Neural cell (in vitro differentiated cells): ENCODE measurements at regions not wholly inside any gene's neighbourhood (a gene's known extent, or its start where the extent isn't known, plus 50 kb on each side); places are given as distances from the start of the nearest gene placed in this dataset.

Experiments
- H2AFZ ChIP-seq: fragments of 200-600, 300-800 bp; sonication (generic), shearing (Covaris generic); 2 replicates; pipeline ENCODE4 v1.6.0; 2014; ENCODE audit warnings: low read depth, mild to moderate bottlenecking, antibody characterized with exemption, low read length, moderate library complexity
- H3F3A ChIP-seq: fragments of 200-600 bp; shearing (Covaris generic); 2 replicates; pipeline ENCODE4 v1.6.1; 2016; ENCODE audit warnings: mild to moderate bottlenecking, moderate library complexity, mixed read lengths, antibody characterized with exemption, low read length; ENCODE audit not compliant: insufficient read depth, poor library complexity, severe bottlenecking
- H3K27ac ChIP-seq: fragments of 200-600, 300-800 bp; sonication (generic), shearing (Covaris generic); 2 replicates; pipeline ENCODE4 v1.5.1; 2014; ENCODE audit warnings: mild to moderate bottlenecking, low read length, moderate library complexity
- H3K27me3 ChIP-seq: fragments of 300-800, 200-600 bp; sonication (generic), shearing (Covaris generic); 2 replicates; pipeline ENCODE4 v1.6.0; 2014; ENCODE audit warnings: mild to moderate bottlenecking, low read depth, low read length, moderate library complexity; ENCODE audit not compliant: insufficient read depth
- H3K36me3 ChIP-seq: fragments of 300-800, 200-600 bp; sonication (generic), shearing (Covaris generic); 2 replicates; pipeline ENCODE4 v1.5.1; 2014; ENCODE audit warnings: mild to moderate bottlenecking, antibody characterized with exemption, low read length, moderate library complexity; ENCODE audit not compliant: insufficient read depth
- H3K4me2 ChIP-seq: fragments of 300-800, 200-600 bp; sonication (generic), shearing (Covaris generic); 2 replicates; pipeline ENCODE4 v1.6.0; 2014; ENCODE audit warnings: mild to moderate bottlenecking, low read length
- H3K4me3 ChIP-seq: fragments of 300-800, 200-600 bp; sonication (generic), shearing (Covaris generic); 2 replicates; pipeline ENCODE4 v1.5.1; 2014; ENCODE audit warnings: mild to moderate bottlenecking, low read length, moderate library complexity
- H3K79me2 ChIP-seq: fragments of 200-600 bp; shearing (Covaris generic); replicated peaks from 2 replicates; pipeline ENCODE4 v1.6.0; 2014; ENCODE audit warnings: mild to moderate bottlenecking, low read length, moderate library complexity; ENCODE audit not compliant: insufficient read depth
- H3K9ac ChIP-seq: fragments of 300-800, 200-600 bp; sonication (generic), shearing (Covaris generic); 2 replicates; pipeline ENCODE4 v1.6.1; 2016; ENCODE audit warnings: mild to moderate bottlenecking, low read length, mixed read lengths
- H3K9me2 ChIP-seq: fragments of 200-600 bp; shearing (Covaris generic); 2 replicates; pipeline ENCODE4 v1.6.1; 2016; ENCODE audit warnings: mild to moderate bottlenecking, low read length, mixed read lengths; ENCODE audit not compliant: insufficient read depth
- H3K9me3 ChIP-seq: fragments of 200-600, 300-800 bp; sonication (generic), shearing (Covaris generic); 2 replicates; pipeline ENCODE4 v1.6.1; 2016; ENCODE audit warnings: mild to moderate bottlenecking, mixed run types, low read length, moderate library complexity, mixed read lengths
- H4K20me1 ChIP-seq: fragments of 200-600 bp; shearing (Covaris generic); 2 replicates; pipeline ENCODE4 v1.6.1; 2016; ENCODE audit warnings: mild to moderate bottlenecking, mixed run types; ENCODE audit not compliant: insufficient read depth
- EP300 ChIP-seq: fragments of 450-650 bp; conservative IDR thresholded peaks from 2 replicates; pipeline ENCODE4 v1.6.1; 2014; ENCODE audit warnings: antibody characterized with exemption, mild to moderate bottlenecking, moderate library complexity; ENCODE audit not compliant: poor library complexity, severe bottlenecking
- EZH2 ChIP-seq: fragments of 200-600, 300-800 bp; shearing (Covaris generic), sonication (generic); IDR thresholded peaks from 2 replicates; pipeline ENCODE4 v1.6.1; 2014; ENCODE audit warnings: antibody characterized with exemption, low read length, borderline replicate concordance, mild to moderate bottlenecking; ENCODE audit not compliant: insufficient read depth, poor library complexity, severe bottlenecking
- MXI1 ChIP-seq: fragments of 450-650 bp; conservative IDR thresholded peaks from 2 replicates; pipeline ENCODE4 v1.6.1; 2014; ENCODE audit warnings: antibody characterized with exemption, mild to moderate bottlenecking; ENCODE audit not compliant: poor library complexity, severe bottlenecking
- POLR2AphosphoS5 ChIP-seq: IDR thresholded peaks from 2 replicates; pipeline ENCODE4 v1.6.1; 2012
- RAD21 ChIP-seq: fragments of 450-650 bp; conservative IDR thresholded peaks from 2 replicates; pipeline ENCODE4 v1.6.1; 2014; ENCODE audit warnings: antibody characterized with exemption, mild to moderate bottlenecking, moderate library complexity
- SMC3 ChIP-seq: fragments of 450-650 bp; conservative IDR thresholded peaks from 2 replicates; pipeline ENCODE4 v1.6.1; 2014; ENCODE audit warnings: antibody characterized with exemption, mild to moderate bottlenecking, moderate library complexity; ENCODE audit not compliant: poor library complexity
- TAF1 ChIP-seq: IDR thresholded peaks from 2 replicates; pipeline ENCODE4 v1.6.1; 2012; ENCODE audit warnings: low read depth
- TF ChIP-seq, protein P1 (sequence below): IDR thresholded peaks from 2 replicates; pipeline ENCODE4 v1.6.1; 2012; ENCODE audit warnings: borderline replicate concordance
- TF ChIP-seq, protein P2 (sequence below): fragments of 450-650 bp; IDR thresholded peaks from 2 replicates; pipeline ENCODE4 v1.5.1; 2014; ENCODE audit warnings: antibody characterized with exemption, mild to moderate bottlenecking, moderate library complexity; ENCODE audit not compliant: poor library complexity, severe bottlenecking

- Histone ChIP-seq H3F3A (no peaks in the 10 kb centered on the region), H3K9me2 (no peaks in the 10 kb centered on the region), H3K4me2 (no peak overlapping the region), H3K36me3 (no peaks in the 10 kb centered on the region), H3K27me3 (no peaks in the 10 kb centered on the region), H3K27ac (no peak overlapping the region), H3K9ac (no peak overlapping the region), H3K9me3 (no peaks in the 10 kb centered on the region), H4K20me1 (no peaks in the 10 kb centered on the region), H3K79me2 (no peaks in the 10 kb centered on the region), H3K4me3 (no peak overlapping the region), H2AFZ (no peak overlapping the region)
- no peak for TF ChIP-seq EZH2
- TF ChIP-seq TAF1: no peak
- TF ChIP-seq RAD21: no peak
Observed at GRCh38 chr14:53491256-53491883, 338.2 kb upstream of the DDHD1 start.

GRCh38 chr14:53478174-53478573 lies 325.1 kb upstream of the DDHD1 start:
- Histone ChIP-seq H3K4me2 (no peak overlapping the region), H2AFZ (no peak overlapping the region), H3K9ac (no peak overlapping the region), H3K27me3 (no peaks in the 10 kb centered on the region), H4K20me1 (no peaks in the 10 kb centered on the region), H3K4me3 (no peak overlapping the region), H3K27ac (no peak overlapping the region), H3K79me2 (no peaks in the 10 kb centered on the region), H3F3A (no peaks in the 10 kb centered on the region), H3K9me2 (no peaks in the 10 kb centered on the region), H3K36me3 (no peaks in the 10 kb centered on the region), H3K9me3 (peaks cover 4% of the 10 kb centered on the region)
- TF ChIP-seq, protein P1, sequence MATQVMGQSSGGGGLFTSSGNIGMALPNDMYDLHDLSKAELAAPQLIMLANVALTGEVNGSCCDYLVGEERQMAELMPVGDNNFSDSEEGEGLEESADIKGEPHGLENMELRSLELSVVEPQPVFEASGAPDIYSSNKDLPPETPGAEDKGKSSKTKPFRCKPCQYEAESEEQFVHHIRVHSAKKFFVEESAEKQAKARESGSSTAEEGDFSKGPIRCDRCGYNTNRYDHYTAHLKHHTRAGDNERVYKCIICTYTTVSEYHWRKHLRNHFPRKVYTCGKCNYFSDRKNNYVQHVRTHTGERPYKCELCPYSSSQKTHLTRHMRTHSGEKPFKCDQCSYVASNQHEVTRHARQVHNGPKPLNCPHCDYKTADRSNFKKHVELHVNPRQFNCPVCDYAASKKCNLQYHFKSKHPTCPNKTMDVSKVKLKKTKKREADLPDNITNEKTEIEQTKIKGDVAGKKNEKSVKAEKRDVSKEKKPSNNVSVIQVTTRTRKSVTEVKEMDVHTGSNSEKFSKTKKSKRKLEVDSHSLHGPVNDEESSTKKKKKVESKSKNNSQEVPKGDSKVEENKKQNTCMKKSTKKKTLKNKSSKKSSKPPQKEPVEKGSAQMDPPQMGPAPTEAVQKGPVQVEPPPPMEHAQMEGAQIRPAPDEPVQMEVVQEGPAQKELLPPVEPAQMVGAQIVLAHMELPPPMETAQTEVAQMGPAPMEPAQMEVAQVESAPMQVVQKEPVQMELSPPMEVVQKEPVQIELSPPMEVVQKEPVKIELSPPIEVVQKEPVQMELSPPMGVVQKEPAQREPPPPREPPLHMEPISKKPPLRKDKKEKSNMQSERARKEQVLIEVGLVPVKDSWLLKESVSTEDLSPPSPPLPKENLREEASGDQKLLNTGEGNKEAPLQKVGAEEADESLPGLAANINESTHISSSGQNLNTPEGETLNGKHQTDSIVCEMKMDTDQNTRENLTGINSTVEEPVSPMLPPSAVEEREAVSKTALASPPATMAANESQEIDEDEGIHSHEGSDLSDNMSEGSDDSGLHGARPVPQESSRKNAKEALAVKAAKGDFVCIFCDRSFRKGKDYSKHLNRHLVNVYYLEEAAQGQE: no peak
- TF ChIP-seq EZH2: no peak

- Histone ChIP-seq H3K4me2 (no peak overlapping the region), H3K4me3 (no peak overlapping the region), H2AFZ (no peak overlapping the region), H3K9me3 (no peaks in the 10 kb centered on the region), H3F3A (no peaks in the 10 kb centered on the region), H3K9me2 (no peaks in the 10 kb centered on the region), H4K20me1 (no peaks in the 10 kb centered on the region), H3K9ac (no peak overlapping the region), H3K79me2 (no peaks in the 10 kb centered on the region), H3K27ac (no peak overlapping the region), H3K36me3 (no peaks in the 10 kb centered on the region), H3K27me3 (no peaks in the 10 kb centered on the region)
- TF ChIP-seq EZH2 (no peak), MXI1 (no peak), EP300 (no peak), SMC3 (no peak), TAF1 (no peak), POLR2AphosphoS5 (no peak), RAD21 (no peak)
- TF ChIP-seq, protein P2, sequence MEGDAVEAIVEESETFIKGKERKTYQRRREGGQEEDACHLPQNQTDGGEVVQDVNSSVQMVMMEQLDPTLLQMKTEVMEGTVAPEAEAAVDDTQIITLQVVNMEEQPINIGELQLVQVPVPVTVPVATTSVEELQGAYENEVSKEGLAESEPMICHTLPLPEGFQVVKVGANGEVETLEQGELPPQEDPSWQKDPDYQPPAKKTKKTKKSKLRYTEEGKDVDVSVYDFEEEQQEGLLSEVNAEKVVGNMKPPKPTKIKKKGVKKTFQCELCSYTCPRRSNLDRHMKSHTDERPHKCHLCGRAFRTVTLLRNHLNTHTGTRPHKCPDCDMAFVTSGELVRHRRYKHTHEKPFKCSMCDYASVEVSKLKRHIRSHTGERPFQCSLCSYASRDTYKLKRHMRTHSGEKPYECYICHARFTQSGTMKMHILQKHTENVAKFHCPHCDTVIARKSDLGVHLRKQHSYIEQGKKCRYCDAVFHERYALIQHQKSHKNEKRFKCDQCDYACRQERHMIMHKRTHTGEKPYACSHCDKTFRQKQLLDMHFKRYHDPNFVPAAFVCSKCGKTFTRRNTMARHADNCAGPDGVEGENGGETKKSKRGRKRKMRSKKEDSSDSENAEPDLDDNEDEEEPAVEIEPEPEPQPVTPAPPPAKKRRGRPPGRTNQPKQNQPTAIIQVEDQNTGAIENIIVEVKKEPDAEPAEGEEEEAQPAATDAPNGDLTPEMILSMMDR: no peak
- TF ChIP-seq, protein P1: no peak
Observed at GRCh38 chr14:53473480-53473879, 320.4 kb upstream of the DDHD1 start.
